HG02981 (cell line): ENCODE measurements at regions not wholly inside any gene's neighbourhood (a gene's known extent, or its start where the extent isn't known, plus 50 kb on each side); places are given as distances from the start of the nearest gene placed in this dataset.
"Not testable (repeated sequence)": the region's sequence is repeated elsewhere in the genome, so short reads cannot be mapped to it uniquely, and the experiment has no call there.

Experiments used
- ATAC-seq: cut with Tn5 transposase; IDR thresholded peaks from one replicate; pipeline ENCODE4 v1.9.1; 2021; ENCODE audit warnings: mild to moderate bottlenecking, moderate library complexity; ENCODE audit not compliant: unreplicated experiment

GRCh38 chr10:60479305-60480020 is 89.8 kb upstream of the ANK3 start:
- ATAC-seq: no peak

GRCh38 chr10:60476451-60476850 is 86.8 kb upstream of the ANK3 start:
- ATAC-seq: no peak

GRCh38 chr10:60473557-60473956 is 83.9 kb upstream of the ANK3 start:
- no peak for ATAC-seq

GRCh38 chr10:60470091-60470490 is 80.4 kb upstream of the ANK3 start:
- ATAC-seq: no peak

GRCh38 chr10:60469147-60469546 is 79.5 kb upstream of the ANK3 start:
- not testable (repeated sequence) for ATAC-seq

GRCh38 chr10:60467202-60467546 is 77.5 kb upstream of the ANK3 start:
- ATAC-seq: no peak

- ATAC-seq: no peak
Observed at GRCh38 chr10:60466267-60467201, 76.9 kb upstream of the ANK3 start.

- no peak for ATAC-seq
Observed at GRCh38 chr10:60465801-60466200, 76.1 kb upstream of the ANK3 start.

- no peak for ATAC-seq
Observed at GRCh38 chr10:60464659-60465058, 75.0 kb upstream of the ANK3 start.

- no peak for ATAC-seq
Observed at GRCh38 chr10:60463746-60464145, 74.1 kb upstream of the ANK3 start.

- ATAC-seq: no peak
Observed at GRCh38 chr10:60461688-60462087, 72.0 kb upstream of the ANK3 start.

- ATAC-seq: no peak
Observed at GRCh38 chr10:60459701-60460457, 70.2 kb upstream of the ANK3 start.

- ATAC-seq: no peak
Observed at GRCh38 chr10:60456053-60456452, 66.4 kb upstream of the ANK3 start.

- no peak for ATAC-seq
Observed at GRCh38 chr10:60454336-60454735, 64.7 kb upstream of the ANK3 start.

- ATAC-seq: no peak
Observed at GRCh38 chr10:60453036-60453435, 63.4 kb upstream of the ANK3 start.

GRCh38 chr10:60450291-60450690 is 60.6 kb upstream of the ANK3 start:
- ATAC-seq: no peak

GRCh38 chr10:60448246-60448645 is 58.6 kb upstream of the ANK3 start:
- no peak for ATAC-seq

- ATAC-seq: no peak
Observed at GRCh38 chr10:60446851-60447250, 57.2 kb upstream of the ANK3 start.

GRCh38 chr10:60446070-60446833 is 56.6 kb upstream of the ANK3 start:
- no peak for ATAC-seq

GRCh38 chr10:60444494-60445064 is 54.9 kb upstream of the ANK3 start:
- no peak for ATAC-seq
